ENCODE measurements at regions not wholly inside any gene's neighbourhood (a gene's known extent, or its start where the extent isn't known, plus 50 kb on each side); places are given as distances from the start of the nearest gene placed in this dataset.

DNA sequence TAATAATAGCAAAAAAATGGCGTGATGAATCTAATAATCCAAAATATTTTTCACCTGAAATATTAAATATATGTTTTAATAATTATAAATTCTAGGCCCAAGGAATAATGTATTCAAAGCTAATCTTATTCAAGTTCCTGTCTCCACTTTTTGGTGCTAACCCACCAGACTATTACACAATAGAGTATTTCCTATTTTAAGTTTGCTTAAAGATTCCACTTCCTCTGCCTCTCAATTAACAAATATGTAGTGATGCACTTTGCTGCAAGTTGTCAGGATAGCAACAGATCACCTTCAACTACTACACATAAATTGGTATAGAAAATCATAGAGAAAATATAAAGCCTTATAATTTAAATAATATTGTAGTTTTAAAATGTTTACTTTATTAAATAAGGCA is 467.5 kb downstream of the C3orf38 start:
- TF ChIP-seq POLR2AphosphoS5 (IDR thresholded peaks at IDR 0.05; ENCODE audit: borderline replicate concordance, low read depth, low read length) (no peak; the same call in 1 of the 2 replicates), EZH2 (IDR thresholded peaks at IDR 0.05) (no peak)

Data from SK-N-MC (cell line).